Naive thymus-derived CD4-positive, alpha-beta T cell (primary cell): ENCODE measurements at regions not wholly inside any gene's neighbourhood (a gene's known extent, or its start where the extent isn't known, plus 50 kb on each side); places are given as distances from the start of the nearest gene placed in this dataset.
A peak's percentile ranks its signal among the peaks of the same experiment; 100 is the strongest.

Experiments
- ATAC-seq: fragments of 150-1000 bp; cut with Tn5 transposase; 2 replicates; pipeline ENCODE4 v1.10.0; 2021; ENCODE audit warnings: mild to moderate bottlenecking, moderate library complexity
- CTCF ChIA-PET: fragments of 350-600 bp; sonication (Branson Sonifier 250); formaldehyde crosslinking; loops from one replicate; lab custom pipeline; 2021; ENCODE audit warnings: antibody characterized with exemption; lab: Charles Lee
- POLR2A ChIA-PET: fragments of 350-600 bp; sonication (Branson Sonifier 250); formaldehyde crosslinking; loops from one replicate; lab custom pipeline; 2021; ENCODE audit warnings: antibody characterized with exemption, inconsistent platforms; lab: Charles Lee
- DNase-seq, 9 donors: peaks; one replicate each; pipeline versions ENCODE4 v3.0.0 to v3.0.0-alpha.2; 2020 to 2022; ENCODE audit warnings: mixed read lengths in 1 of 9
- H3K27ac ChIP-seq: one replicate; pipeline ENCODE4 v1.7.0; 2013; ENCODE audit warnings: mild to moderate bottlenecking, low read depth, low read length, moderate library complexity
- H3K27me3 ChIP-seq, 2 donors: one replicate each; pipeline ENCODE4 v1.7.0; 2013; ENCODE audit warnings: low read length in 2 of 2, mild to moderate bottlenecking in 2 of 2, moderate library complexity in 2 of 2; ENCODE audit not compliant: control insufficient read depth in 2 of 2, insufficient read depth in 2 of 2
- H3K36me3 ChIP-seq, 3 experiments: 1 replicate in 2 of 3; 2 replicates in 1 of 3; pipeline ENCODE4 v1.7.0; 2013; ENCODE audit warnings: low read length in 3 of 3, mild to moderate bottlenecking in 3 of 3, moderate library complexity in 1 of 3; ENCODE audit not compliant: insufficient read depth in 3 of 3, control insufficient read depth in 2 of 3
- H3K4me1 ChIP-seq, 2 donors: one replicate each; pipeline ENCODE4 v1.7.0; 2013; ENCODE audit warnings: low read length in 2 of 2, mild to moderate bottlenecking in 2 of 2, moderate library complexity in 1 of 2; ENCODE audit not compliant: control insufficient read depth in 2 of 2, insufficient read depth in 2 of 2
- H3K4me3 ChIP-seq: 2 replicates; pipeline ENCODE4 v1.7.0; 2013; ENCODE audit warnings: mild to moderate bottlenecking, low read length
- H3K9me3 ChIP-seq, 3 experiments: 1 replicate in 2 of 3; 2 replicates in 1 of 3; pipeline ENCODE4 v1.7.0; 2013; ENCODE audit warnings: low read length in 3 of 3; ENCODE audit not compliant: control insufficient read depth in 2 of 3
- H3K27ac Mint-ChIP-seq, 9 donors: one replicate each; pipeline ENCODE4 v1.8.0; 2020 to 2022; ENCODE audit warnings: mixed read lengths in 9 of 9, mild to moderate bottlenecking in 8 of 9, moderate library complexity in 5 of 9, inconsistent platforms in 2 of 9
- H3K27me3 Mint-ChIP-seq, 5 donors: one replicate each; pipeline ENCODE4 v1.8.0; 2021 to 2022; ENCODE audit warnings: mixed read lengths in 5 of 5, mild to moderate bottlenecking in 1 of 5
- H3K36me3 Mint-ChIP-seq, 5 donors: one replicate each; pipeline ENCODE4 v1.8.0; 2020 to 2022; ENCODE audit warnings: mixed read lengths in 5 of 5, mild to moderate bottlenecking in 3 of 5, inconsistent platforms in 1 of 5
- H3K4me1 Mint-ChIP-seq, 7 donors: one replicate each; pipeline ENCODE4 v1.8.0; 2020 to 2022; ENCODE audit warnings: mixed read lengths in 7 of 7, mild to moderate bottlenecking in 3 of 7, inconsistent platforms in 1 of 7
- H3K4me3 Mint-ChIP-seq, 10 donors: one replicate each; pipeline ENCODE4 v1.8.0; 2020 to 2022; ENCODE audit warnings: mild to moderate bottlenecking in 10 of 10, mixed read lengths in 10 of 10, moderate library complexity in 6 of 10, inconsistent platforms in 2 of 10
- H3K9me3 Mint-ChIP-seq, 11 donors: one replicate each; pipeline ENCODE4 v1.8.0; 2020 to 2022; ENCODE audit warnings: mixed read lengths in 11 of 11, mild to moderate bottlenecking in 4 of 11, inconsistent platforms in 1 of 11, moderate library complexity in 1 of 11
- intact Hi-C, 2 donors: fragments of 100-400 bp; cut with micrococcal nuclease; formaldehyde crosslinking; loops; one replicate each; pipeline ENCODE4 v1.15.1; 2023

DNA sequence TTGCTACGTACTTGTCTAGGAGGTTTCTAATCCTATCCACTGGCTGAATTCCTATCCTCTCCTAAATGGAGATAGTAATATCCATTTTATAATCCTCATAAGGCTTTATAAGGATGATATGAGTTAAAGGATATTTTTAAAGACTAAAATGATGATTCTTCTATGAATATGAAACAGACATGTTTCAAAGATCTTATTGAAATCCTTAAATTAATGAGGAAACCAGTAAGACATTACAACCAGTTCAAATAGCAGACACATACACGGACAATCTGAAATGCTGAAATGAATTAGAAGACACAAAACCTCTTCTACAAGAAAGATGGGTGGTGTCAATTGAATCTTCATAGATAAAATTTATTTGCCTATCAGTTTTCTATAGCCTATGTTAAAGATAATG lies 132.9 kb upstream of the ANK3 start:
- no peaks in the 10 kb centered on the region for H3K9me3 ChIP-seq
- intact Hi-C loops = no loop called here
- H3K36me3 ChIP-seq = no peaks in the 10 kb centered on the region
- POLR2A ChIA-PET = no interaction called here
- H3K27me3 ChIP-seq = no peaks in the 10 kb centered on the region
- Mint-ChIP-seq H3K9me3 (peaks cover 0 to 15% (median 6%) of the 10 kb centered on the region in 11 donors), H3K4me1 (peaks cover 4 to 21% (median 7%) of the 10 kb centered on the region in 7 donors), H3K27ac (peak overlapping the region in 1 of 9 donors; percentile 66), H3K27me3 (no peaks in the 10 kb centered on the region), H3K4me3 (no peak overlapping the region), H3K36me3 (peaks cover 7 to 67% (median 32%) of the 10 kb centered on the region in 5 donors)
- H3K4me1 ChIP-seq = no peaks in the 10 kb centered on the region
- no peak overlapping the region for H3K27ac ChIP-seq
- no peak for ATAC-seq
- CTCF ChIA-PET = no interaction called here
- no peak overlapping the region for H3K4me3 ChIP-seq
- no peak for DNase-seq

DNA sequence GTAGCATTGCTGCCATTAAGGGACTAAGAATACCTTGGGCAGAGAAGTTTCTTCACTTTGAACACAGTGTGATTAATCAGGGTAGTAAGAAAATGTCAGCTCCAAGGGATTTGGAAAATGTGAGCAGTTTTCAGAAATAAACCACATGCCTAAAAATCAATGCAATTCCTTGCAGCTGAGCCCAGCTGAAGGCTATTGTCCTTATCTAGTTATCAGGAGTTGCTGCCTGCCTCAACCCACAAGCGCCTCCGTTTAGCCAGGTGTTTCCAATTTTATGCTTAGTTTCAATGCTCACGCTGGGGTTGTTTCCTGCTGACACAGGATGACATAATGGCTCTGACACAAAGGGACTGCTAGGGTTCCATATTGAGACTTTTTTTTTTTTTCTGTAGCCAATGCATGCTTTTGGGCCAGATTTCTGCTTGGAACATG lies 132.3 kb upstream of the ANK3 start:
- H3K36me3 ChIP-seq = no peaks in the 10 kb centered on the region
- POLR2A ChIA-PET = no interaction called here
- CTCF ChIA-PET = no interaction called here
- H3K27ac ChIP-seq = no peak overlapping the region
- Mint-ChIP-seq H3K27ac (no peak overlapping the region), H3K4me1 (peaks cover 4 to 24% (median 7%) of the 10 kb centered on the region in 7 donors), H3K9me3 (peaks cover 0 to 15% (median 6%) of the 10 kb centered on the region in 11 donors), H3K27me3 (no peaks in the 10 kb centered on the region), H3K36me3 (peaks cover 7 to 63% (median 32%) of the 10 kb centered on the region in 5 donors), H3K4me3 (no peak overlapping the region)
- ATAC-seq (no peak), DNase-seq (no peak)
- H3K9me3 ChIP-seq = no peaks in the 10 kb centered on the region
- H3K27me3 ChIP-seq = no peaks in the 10 kb centered on the region
- H3K4me1 ChIP-seq = no peaks in the 10 kb centered on the region
- H3K4me3 ChIP-seq = no peak overlapping the region
- intact Hi-C loops = no loop called here

DNA sequence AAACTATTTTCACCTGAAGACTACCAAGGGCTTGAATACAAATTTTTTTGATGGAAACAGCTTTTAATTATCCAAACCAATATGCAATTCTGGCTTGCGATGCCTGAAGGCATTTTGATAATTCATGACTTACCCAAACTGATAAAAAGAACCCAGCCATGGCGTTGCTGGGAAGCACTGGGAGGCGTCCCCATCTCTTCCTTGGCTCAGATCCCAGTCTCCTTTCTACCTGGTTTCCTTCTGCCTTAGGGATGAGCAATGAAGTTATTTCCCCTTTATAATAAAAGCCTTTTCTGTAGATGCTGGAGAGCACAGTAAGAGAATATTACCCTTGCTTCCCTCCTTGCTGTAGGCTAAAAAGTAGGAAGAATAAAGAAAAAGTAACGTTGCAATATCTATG lies 129.1 kb upstream of the ANK3 start:
- Histone ChIP-seq H3K27ac (no peak overlapping the region), H3K36me3 (no peaks in the 10 kb centered on the region), H3K4me3 (no peak overlapping the region), H3K27me3 (no peaks in the 10 kb centered on the region), H3K4me1 (no peaks in the 10 kb centered on the region), H3K9me3 (no peaks in the 10 kb centered on the region)
- CTCF ChIA-PET = no interaction called here
- peaks cover 8 to 52% (median 15%) of the 10 kb centered on the region in 5 donors for H3K36me3 Mint-ChIP-seq
- H3K9me3 Mint-ChIP-seq = peaks cover 0 to 7% (median 1%) of the 10 kb centered on the region in 11 donors
- intact Hi-C loops = no loop called here
- H3K4me3 Mint-ChIP-seq = no peak overlapping the region
- POLR2A ChIA-PET = no interaction called here
- no peaks in the 10 kb centered on the region for H3K27me3 Mint-ChIP-seq
- no peak overlapping the region for H3K27ac Mint-ChIP-seq
- H3K4me1 Mint-ChIP-seq = peaks cover 7 to 42% (median 20%) of the 10 kb centered on the region in 7 donors
- ATAC-seq = no peak
- DNase-seq = no peak

DNA sequence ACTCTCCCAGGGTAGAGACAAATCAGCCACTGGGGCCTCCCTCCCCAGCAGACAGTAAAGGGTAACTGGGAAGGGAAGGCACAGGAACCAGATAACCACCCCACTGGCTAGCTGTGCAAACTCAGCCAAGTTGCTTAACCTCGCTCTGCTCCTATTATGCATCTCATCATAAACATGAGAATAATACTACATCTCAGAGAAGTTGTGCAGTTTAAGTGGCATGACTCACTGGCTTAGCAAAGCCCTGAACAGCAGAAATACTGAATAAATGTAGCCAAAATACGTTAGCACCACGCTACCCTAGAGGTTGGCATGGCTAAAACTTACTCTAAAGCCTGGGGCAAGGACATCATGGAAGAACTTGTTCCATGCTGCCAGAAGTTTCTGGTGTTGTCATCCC lies 128.1 kb upstream of the ANK3 start:
- Mint-ChIP-seq H3K9me3 (peaks cover 0 to 7% (median 0%) of the 10 kb centered on the region in 11 donors), H3K36me3 (peaks cover 7 to 49% (median 15%) of the 10 kb centered on the region in 5 donors), H3K4me3 (no peak overlapping the region), H3K4me1 (peaks cover 7 to 48% (median 21%) of the 10 kb centered on the region in 7 donors), H3K27me3 (no peaks in the 10 kb centered on the region), H3K27ac (no peak overlapping the region)
- H3K27ac ChIP-seq = no peak overlapping the region
- ChIA-PET CTCF (no interaction called here), POLR2A (no interaction called here)
- H3K9me3 ChIP-seq = no peaks in the 10 kb centered on the region
- DNase-seq (no peak), ATAC-seq (no peak)
- H3K27me3 ChIP-seq = no peaks in the 10 kb centered on the region
- intact Hi-C loops = loop anchor here in 1 of 2 donors (2.0 kb wide), 1 partner anchor 41 kb away; no protein-coding TSS in a partner anchor
- H3K4me1 ChIP-seq = no peaks in the 10 kb centered on the region
- H3K36me3 ChIP-seq = no peaks in the 10 kb centered on the region
- no peak overlapping the region for H3K4me3 ChIP-seq

DNA sequence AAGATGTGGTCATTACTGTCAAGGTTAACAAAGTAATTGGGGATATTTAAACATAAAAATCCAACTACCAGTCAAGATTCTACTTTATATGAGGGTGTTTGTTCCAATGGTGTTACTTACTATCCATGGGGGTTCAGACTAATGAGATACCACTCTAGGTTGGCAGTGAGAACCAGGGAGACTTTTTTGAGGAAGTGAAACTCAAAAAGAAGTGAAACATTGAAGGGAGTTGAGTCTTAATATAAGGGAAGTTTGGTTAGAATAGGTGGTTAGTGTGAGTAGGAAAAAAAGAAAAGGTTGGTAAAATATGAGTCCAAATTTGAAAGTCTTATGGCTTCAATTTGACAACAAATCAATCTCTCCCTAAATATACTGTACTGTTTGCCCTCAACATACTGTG lies 123.6 kb upstream of the ANK3 start:
- Histone ChIP-seq H3K27ac (no peak overlapping the region), H3K4me3 (no peak overlapping the region), H3K4me1 (no peaks in the 10 kb centered on the region), H3K36me3 (no peaks in the 10 kb centered on the region), H3K27me3 (no peaks in the 10 kb centered on the region), H3K9me3 (no peaks in the 10 kb centered on the region)
- H3K27ac Mint-ChIP-seq = no peak overlapping the region
- H3K27me3 Mint-ChIP-seq = no peaks in the 10 kb centered on the region
- no peak overlapping the region for H3K4me3 Mint-ChIP-seq
- DNase-seq (no peak), ATAC-seq (no peak)
- H3K9me3 Mint-ChIP-seq = no peaks in the 10 kb centered on the region
- peaks cover 4 to 55% (median 16%) of the 10 kb centered on the region in 7 donors for H3K4me1 Mint-ChIP-seq
- POLR2A ChIA-PET = no interaction called here
- CTCF ChIA-PET = no interaction called here
- H3K36me3 Mint-ChIP-seq = peaks cover 0 to 26% (median 8%) of the 10 kb centered on the region in 5 donors
- intact Hi-C loops = no loop called here

DNA sequence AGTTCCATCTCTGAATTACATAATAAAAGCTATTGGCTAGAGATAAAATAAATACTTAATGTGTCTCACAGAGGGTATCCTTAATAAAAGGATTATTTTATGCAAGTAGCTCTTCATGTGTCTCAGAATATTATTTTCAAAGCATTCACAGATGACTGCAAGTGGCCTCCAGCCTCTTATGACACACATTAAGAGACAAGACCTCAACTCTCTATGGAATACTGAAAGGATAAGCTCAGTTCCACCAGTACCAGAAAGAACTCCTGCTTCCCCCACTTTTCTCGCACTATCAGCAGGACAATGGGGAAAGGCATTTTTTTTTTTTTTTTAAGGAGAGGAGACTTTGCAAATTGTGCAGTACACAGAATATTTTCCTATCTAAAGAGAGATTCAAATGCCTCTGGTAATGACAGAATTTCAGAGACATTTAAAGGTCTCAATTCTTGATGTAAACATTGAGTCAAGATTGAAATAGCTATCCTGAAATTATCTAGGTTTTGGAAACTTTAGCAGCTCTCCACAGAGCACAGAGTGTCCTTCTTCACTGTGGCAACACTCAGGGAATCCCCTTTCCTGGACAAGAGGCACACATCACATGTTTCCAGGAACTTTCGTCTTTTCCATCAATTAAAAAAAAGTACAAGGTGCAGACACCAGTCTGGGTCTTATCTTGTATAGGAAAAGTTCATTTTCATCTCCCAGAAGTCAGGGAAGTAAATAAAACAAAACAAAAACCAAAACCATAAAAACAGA lies 122.0 kb upstream of the ANK3 start:
- Mint-ChIP-seq H3K4me1 (peaks cover 2 to 50% (median 16%) of the 10 kb centered on the region in 7 donors), H3K36me3 (peaks cover 0 to 28% (median 8%) of the 10 kb centered on the region in 5 donors), H3K27ac (no peak overlapping the region), H3K4me3 (no peak overlapping the region), H3K9me3 (peaks cover 0 to 2% (median 0%) of the 10 kb centered on the region in 11 donors), H3K27me3 (no peaks in the 10 kb centered on the region)
- intact Hi-C loops = no loop called here
- H3K4me1 ChIP-seq = no peaks in the 10 kb centered on the region
- H3K36me3 ChIP-seq = no peaks in the 10 kb centered on the region
- H3K4me3 ChIP-seq = no peak overlapping the region
- POLR2A ChIA-PET = interaction anchor here (0.8 kb wide), 1 partner anchor 1803 kb away, joined by 3 read pairs; no protein-coding TSS in a partner anchor
- no peaks in the 10 kb centered on the region for H3K9me3 ChIP-seq
- ATAC-seq (no peak), DNase-seq (no peak)
- CTCF ChIA-PET = interaction anchor here (0.7 kb wide), 1 partner anchor 29 kb away, joined by 4 read pairs; no protein-coding TSS in a partner anchor
- no peaks in the 10 kb centered on the region for H3K27me3 ChIP-seq
- no peak overlapping the region for H3K27ac ChIP-seq
